Prostate gland (tissue), 2 donors: ENCODE measurements at regions not wholly inside any gene's neighbourhood (a gene's known extent, or its start where the extent isn't known, plus 50 kb on each side); places are given as distances from the start of the nearest gene placed in this dataset.

ENCODE experiments used
- DNase-seq: peaks from one replicate; pipeline ENCODE4 v3.0.0-alpha.2; 2019; ENCODE audit warnings: low spot score
- H3K27ac ChIP-seq, 2 donors: fragments of 200-600 bp; sonication (generic); 2 replicates each; pipeline ENCODE4 v1.5.1; 2017 to 2019
- H3K27me3 ChIP-seq: fragments of 200-600 bp; sonication (generic); replicated peaks from 2 replicates; pipeline ENCODE4 v1.5.1; 2019; ENCODE audit not compliant: insufficient read depth
- H3K36me3 ChIP-seq, 2 donors: fragments of 200-600 bp; sonication (generic); 1 replicate in 1 of 2; 2 replicates in 1 of 2; pipeline versions ENCODE4 v1.5.1 to v1.8.1; 2017 to 2019
- H3K4me1 ChIP-seq: fragments of 200-600 bp; sonication (generic); replicated peaks from 2 replicates; pipeline ENCODE4 v1.5.1; 2019
- H3K4me3 ChIP-seq, 2 donors: fragments of 200-600 bp; sonication (generic); 2 replicates each; pipeline ENCODE4 v1.5.1; 2017 to 2019
- H3K9me3 ChIP-seq: fragments of 200-600 bp; sonication (generic); 2 replicates; pipeline ENCODE4 v1.5.1; 2017
- POLR2A ChIP-seq: fragments of 450-650 bp; IDR thresholded peaks from one replicate; pipeline ENCODE4 v1.6.1; 2016; ENCODE audit warnings: antibody characterized with exemption, mild to moderate bottlenecking
- POLR2AphosphoS5 ChIP-seq: sonication (generic); formaldehyde crosslinking; IDR thresholded peaks from one replicate; pipeline ENCODE4 v1.6.1; 2017; ENCODE audit warnings: antibody characterized with exemption
- WGBS: methylation state at CpG from one replicate; pipeline ENCODE4 v1.1.5; 2018; 5-methylcytosine and 5-hydroxymethylcytosine counted together
- intact Hi-C: fragments of 100-400 bp; cut with DNase I; formaldehyde crosslinking; loops from one replicate; pipeline ENCODE4 v1.14.2; 2022
- TF ChIP-seq, protein P1 (sequence below), 4 experiments: fragments of 200-600 bp in 2 of 4; fragments of 450-650 bp in 2 of 4; sonication (generic) in 2 of 4; IDR thresholded peaks; 1 replicate in 3 of 4; 2 replicates in 1 of 4; pipeline ENCODE4 v1.5.1; 2016 to 2019; ENCODE audit warnings: antibody characterized with exemption in 4 of 4, mild to moderate bottlenecking in 2 of 4, moderate library complexity in 2 of 4

DNA sequence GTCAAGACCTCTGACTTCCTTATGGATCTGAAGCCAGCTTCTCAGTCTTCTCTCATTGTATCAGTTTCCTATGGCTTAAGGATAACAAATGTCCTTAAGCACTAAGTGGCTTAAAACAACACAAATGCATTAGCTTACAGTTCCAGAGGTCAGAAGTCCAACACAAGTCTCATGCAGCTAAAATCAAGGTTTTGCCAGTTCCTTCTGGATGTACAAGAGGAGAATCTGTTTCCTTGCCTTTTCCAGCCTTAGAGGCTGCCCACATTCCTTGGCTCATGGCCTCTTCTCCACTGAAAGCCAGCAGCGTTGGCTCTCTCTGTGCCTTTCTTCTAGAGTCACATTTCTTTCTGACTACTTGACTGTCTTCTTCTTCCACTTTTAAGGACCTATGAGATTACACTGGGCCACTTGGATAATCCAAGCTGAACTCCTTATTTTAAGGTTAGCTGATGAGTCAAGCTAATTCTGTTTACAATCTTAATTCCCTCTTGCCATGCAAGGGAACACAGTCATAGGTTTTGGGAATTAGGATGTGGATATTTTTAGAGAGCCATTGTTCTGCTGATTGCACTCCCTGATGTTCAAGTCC lies 179.0 kb downstream of the BCAS1 start:
- 79% methylated on average over 1 of the region's 1 CpG for WGBS
- H3K36me3 ChIP-seq = no peaks in the 10 kb centered on the region
- no peak overlapping the region for H3K27ac ChIP-seq
- no peaks in the 10 kb centered on the region for H3K27me3 ChIP-seq
- no peaks in the 10 kb centered on the region for H3K4me1 ChIP-seq
- no peaks in the 10 kb centered on the region for H3K9me3 ChIP-seq
- no peak for DNase-seq
- TF ChIP-seq, protein P1, sequence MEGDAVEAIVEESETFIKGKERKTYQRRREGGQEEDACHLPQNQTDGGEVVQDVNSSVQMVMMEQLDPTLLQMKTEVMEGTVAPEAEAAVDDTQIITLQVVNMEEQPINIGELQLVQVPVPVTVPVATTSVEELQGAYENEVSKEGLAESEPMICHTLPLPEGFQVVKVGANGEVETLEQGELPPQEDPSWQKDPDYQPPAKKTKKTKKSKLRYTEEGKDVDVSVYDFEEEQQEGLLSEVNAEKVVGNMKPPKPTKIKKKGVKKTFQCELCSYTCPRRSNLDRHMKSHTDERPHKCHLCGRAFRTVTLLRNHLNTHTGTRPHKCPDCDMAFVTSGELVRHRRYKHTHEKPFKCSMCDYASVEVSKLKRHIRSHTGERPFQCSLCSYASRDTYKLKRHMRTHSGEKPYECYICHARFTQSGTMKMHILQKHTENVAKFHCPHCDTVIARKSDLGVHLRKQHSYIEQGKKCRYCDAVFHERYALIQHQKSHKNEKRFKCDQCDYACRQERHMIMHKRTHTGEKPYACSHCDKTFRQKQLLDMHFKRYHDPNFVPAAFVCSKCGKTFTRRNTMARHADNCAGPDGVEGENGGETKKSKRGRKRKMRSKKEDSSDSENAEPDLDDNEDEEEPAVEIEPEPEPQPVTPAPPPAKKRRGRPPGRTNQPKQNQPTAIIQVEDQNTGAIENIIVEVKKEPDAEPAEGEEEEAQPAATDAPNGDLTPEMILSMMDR (IDR thresholded peaks at IDR 0.05) = no peak
- TF ChIP-seq POLR2A = no peak
- TF ChIP-seq POLR2AphosphoS5 = no peak
- intact Hi-C loops = no loop called here
- H3K4me3 ChIP-seq = no peak overlapping the region

GRCh38 chr20:53890443-53891305 lies 179.7 kb downstream of the BCAS1 start:
- no peak for DNase-seq
- TF ChIP-seq, protein P1 (IDR thresholded peaks at IDR 0.05) = no peak
- no peak for TF ChIP-seq POLR2A
- TF ChIP-seq POLR2AphosphoS5 = no peak
- no peaks in the 10 kb centered on the region for H3K4me1 ChIP-seq
- 92% methylated on average over 6 of the region's 6 CpGs for WGBS
- H3K4me3 ChIP-seq = no peak overlapping the region
- no peaks in the 10 kb centered on the region for H3K27me3 ChIP-seq
- intact Hi-C loops = no loop called here
- H3K36me3 ChIP-seq = no peaks in the 10 kb centered on the region
- no peaks in the 10 kb centered on the region for H3K9me3 ChIP-seq
- H3K27ac ChIP-seq = no peak overlapping the region

- TF ChIP-seq, protein P1 (IDR thresholded peaks at IDR 0.05) = no peak
- TF ChIP-seq POLR2AphosphoS5 (no peak), POLR2A (no peak)
- Histone ChIP-seq H3K36me3 (no peaks in the 10 kb centered on the region), H3K9me3 (no peaks in the 10 kb centered on the region), H3K4me1 (no peaks in the 10 kb centered on the region), H3K27ac (no peak overlapping the region), H3K4me3 (no peak overlapping the region), H3K27me3 (no peaks in the 10 kb centered on the region)
- 95% methylated on average over 10 of the region's 10 CpGs for WGBS
- intact Hi-C loops = no loop called here
- DNase-seq = no peak
Measured at GRCh38 chr20:53889411-53890148, 180.8 kb downstream of the BCAS1 start.

- DNase-seq = no peak
- no peak overlapping the region for H3K4me3 ChIP-seq
- intact Hi-C loops = no loop called here
- H3K27me3 ChIP-seq = no peaks in the 10 kb centered on the region
- no peak overlapping the region for H3K27ac ChIP-seq
- no peaks in the 10 kb centered on the region for H3K36me3 ChIP-seq
- 85% methylated on average over 3 of the region's 3 CpGs for WGBS
- no peaks in the 10 kb centered on the region for H3K4me1 ChIP-seq
- TF ChIP-seq POLR2A = no peak
- no peak for TF ChIP-seq POLR2AphosphoS5
- TF ChIP-seq, protein P1 (IDR thresholded peaks at IDR 0.05) = no peak
- no peaks in the 10 kb centered on the region for H3K9me3 ChIP-seq
Measured at GRCh38 chr20:53888951-53889350, 181.4 kb downstream of the BCAS1 start.
